HuH-7.5 (cell line): ENCODE measurements at regions not wholly inside any gene's neighbourhood (a gene's known extent, or its start where the extent isn't known, plus 50 kb on each side); places are given as distances from the start of the nearest gene placed in this dataset.
"Not testable (repeated sequence)": the region's sequence is repeated elsewhere in the genome, so short reads cannot be mapped to it uniquely, and the experiment has no call there.

Source experiments
- DNase-seq: peaks from one replicate; pipeline ENCODE4 v3.0.0; 2011; ENCODE audit warnings: low spot score

- no peak for DNase-seq
These were observed 530.9 kb downstream of the PTPRU start for GRCh38 chr1:29767088-29767685.

GRCh38 chr1:29762635-29763034 lies 526.3 kb downstream of the PTPRU start:
- no peak for DNase-seq

GRCh38 chr1:29761159-29761928 lies 525.0 kb downstream of the PTPRU start:
- DNase-seq, result no peak

- DNase-seq, result no peak
These were observed 523.8 kb downstream of the PTPRU start for GRCh38 chr1:29760067-29760564.

- no peak for DNase-seq
These were observed 522.6 kb downstream of the PTPRU start for GRCh38 chr1:29758781-29759499.

GRCh38 chr1:29757866-29758780 lies 521.8 kb downstream of the PTPRU start:
- DNase-seq, result no peak

GRCh38 chr1:29756901-29757725 lies 520.8 kb downstream of the PTPRU start:
- no peak for DNase-seq

GRCh38 chr1:29756498-29756897 lies 520.2 kb downstream of the PTPRU start:
- DNase-seq, result no peak

GRCh38 chr1:29756085-29756484 lies 519.8 kb downstream of the PTPRU start:
- DNase-seq, result no peak

GRCh38 chr1:29755412-29756015 lies 519.2 kb downstream of the PTPRU start:
- DNase-seq, result not testable (repeated sequence)

GRCh38 chr1:29754573-29755375 lies 518.5 kb downstream of the PTPRU start:
- DNase-seq, result no peak

GRCh38 chr1:29753771-29754572 lies 517.6 kb downstream of the PTPRU start:
- no peak for DNase-seq

GRCh38 chr1:29753244-29753643 lies 516.9 kb downstream of the PTPRU start:
- DNase-seq, result no peak

GRCh38 chr1:29752141-29752540 lies 515.8 kb downstream of the PTPRU start:
- no peak for DNase-seq

- DNase-seq, result no peak
These were observed 513.0 kb downstream of the PTPRU start for GRCh38 chr1:29749024-29749945.

- DNase-seq, result no peak
These were observed 510.9 kb downstream of the PTPRU start for GRCh38 chr1:29747196-29747595.

GRCh38 chr1:29746076-29746665 lies 509.8 kb downstream of the PTPRU start:
- DNase-seq, result no peak
